Upper lobe of right lung (tissue), 1 donor: ENCODE measurements at regions not wholly inside any gene's neighbourhood (a gene's known extent, or its start where the extent isn't known, plus 50 kb on each side); places are given as distances from the start of the nearest gene placed in this dataset.

Source experiments
- ATAC-seq: fragments of 200-7000 bp; cut with Tn5 transposase; one replicate; pipeline ENCODE4 v1.9.1; 2020; ENCODE audit warnings: mild to moderate bottlenecking, moderate library complexity
- DNase-seq: peaks from one replicate; pipeline ENCODE4 v3.0.0-alpha.2; 2020
- H3K27ac ChIP-seq: fragments of 200-600 bp; one replicate; pipeline ENCODE4 v1.8.0; 2022
- H3K27me3 ChIP-seq: fragments of 200-600 bp; one replicate; pipeline ENCODE4 v1.8.0; 2022; ENCODE audit warnings: mild to moderate bottlenecking
- H3K36me3 ChIP-seq: fragments of 200-600 bp; one replicate; pipeline ENCODE4 v1.8.0; 2022
- H3K4me1 ChIP-seq: fragments of 200-600 bp; one replicate; pipeline ENCODE4 v1.8.0; 2022
- H3K4me3 ChIP-seq: fragments of 200-600 bp; one replicate; pipeline ENCODE4 v1.8.0; 2022; ENCODE audit warnings: mild to moderate bottlenecking
- H3K9me3 ChIP-seq: fragments of 200-600 bp; one replicate; pipeline ENCODE4 v1.8.0; 2022
- CTCF ChIP-seq: fragments of 200-600 bp; IDR thresholded peaks from one replicate; pipeline ENCODE4 v1.8.0; 2022; ENCODE audit warnings: antibody characterized with exemption
- intact Hi-C: fragments of 100-400 bp; cut with DNase I; formaldehyde crosslinking; loops from one replicate; pipeline ENCODE4 v1.11.0; 2022
- donor health status: DM: no; HTN: yes; CAD: no; lungs with severe emphysema.

- no peaks in the 10 kb centered on the region for H3K9me3 ChIP-seq
- intact Hi-C loops, result no loop called here
- H3K4me3 ChIP-seq, result no peak overlapping the region
- no peaks in the 10 kb centered on the region for H3K4me1 ChIP-seq
- no peak for TF ChIP-seq CTCF
- H3K36me3 ChIP-seq, result no peaks in the 10 kb centered on the region
- ATAC-seq, result no peak
- H3K27me3 ChIP-seq, result no peaks in the 10 kb centered on the region
- H3K27ac ChIP-seq, result no peak overlapping the region
- DNase-seq, result no peak
Measured at GRCh38 chr2:14720739-14721138, 88.2 kb downstream of the LRATD1 start.

- H3K27me3 ChIP-seq, result no peaks in the 10 kb centered on the region
- H3K36me3 ChIP-seq, result no peaks in the 10 kb centered on the region
- no peak for TF ChIP-seq CTCF
- intact Hi-C loops, result no loop called here
- no peak overlapping the region for H3K27ac ChIP-seq
- DNase-seq (no peak), ATAC-seq (no peak)
- no peak overlapping the region for H3K4me3 ChIP-seq
- H3K9me3 ChIP-seq, result no peaks in the 10 kb centered on the region
- no peaks in the 10 kb centered on the region for H3K4me1 ChIP-seq
Measured at GRCh38 chr2:14722904-14723570, 90.5 kb downstream of the LRATD1 start.

- Histone ChIP-seq H3K27me3 (no peaks in the 10 kb centered on the region), H3K4me1 (no peaks in the 10 kb centered on the region), H3K27ac (no peak overlapping the region), H3K4me3 (no peak overlapping the region), H3K9me3 (no peaks in the 10 kb centered on the region), H3K36me3 (no peaks in the 10 kb centered on the region)
- ATAC-seq, result no peak
- TF ChIP-seq CTCF, result no peak
- no peak for DNase-seq
- intact Hi-C loops, result no loop called here
Measured at GRCh38 chr2:14723684-14724083, 91.2 kb downstream of the LRATD1 start.

GRCh38 chr2:14735696-14736095, 103.2 kb downstream of the LRATD1 start:
- no peaks in the 10 kb centered on the region for H3K27me3 ChIP-seq
- H3K27ac ChIP-seq, result no peak overlapping the region
- H3K9me3 ChIP-seq, result no peaks in the 10 kb centered on the region
- intact Hi-C loops, result no loop called here
- no peaks in the 10 kb centered on the region for H3K4me1 ChIP-seq
- ATAC-seq (no peak), DNase-seq (no peak)
- no peak for TF ChIP-seq CTCF
- no peak overlapping the region for H3K4me3 ChIP-seq
- no peaks in the 10 kb centered on the region for H3K36me3 ChIP-seq

- intact Hi-C loops, result no loop called here
- no peak overlapping the region for H3K27ac ChIP-seq
Measured at GRCh38 chr2:14737201-14737600, 104.7 kb downstream of the LRATD1 start.

More at GRCh38 chr2:14737201-14737600, 104.7 kb downstream of the LRATD1 start:
- H3K27me3 ChIP-seq, result no peaks in the 10 kb centered on the region
- H3K36me3 ChIP-seq, result no peaks in the 10 kb centered on the region
- H3K4me3 ChIP-seq, result no peak overlapping the region
- DNase-seq, result no peak
- no peaks in the 10 kb centered on the region for H3K9me3 ChIP-seq
- no peak for TF ChIP-seq CTCF
- no peak for ATAC-seq
- H3K4me1 ChIP-seq, result no peaks in the 10 kb centered on the region
